WTC11 (cell line): ENCODE measurements at regions not wholly inside any gene's neighbourhood (a gene's known extent, or its start where the extent isn't known, plus 50 kb on each side); places are given as distances from the start of the nearest gene placed in this dataset.

Experiments used
- GABPB1 ChIP-seq: sonication (generic); formaldehyde crosslinking; IDR thresholded peaks from 2 replicates; pipeline ENCODE4 v1.8.1; 2023; ENCODE audit warnings: mild to moderate bottlenecking, missing genetic modification reagents
- TCF7 ChIP-seq: sonication (generic); formaldehyde crosslinking; IDR thresholded peaks from 2 replicates; pipeline ENCODE4 v1.8.0; 2022; ENCODE audit warnings: mild to moderate bottlenecking, low read depth, missing genetic modification reagents, moderate library complexity
- TP53 ChIP-seq: sonication (generic); formaldehyde crosslinking; IDR thresholded peaks from 2 replicates; pipeline ENCODE4 v1.8.1; 2023; ENCODE audit warnings: mild to moderate bottlenecking, missing genetic modification reagents
- ZNF121 ChIP-seq: sonication (generic); formaldehyde crosslinking; IDR thresholded peaks from 2 replicates; pipeline ENCODE4 v1.8.0; 2023; ENCODE audit warnings: missing genetic modification reagents
- ZNF423 ChIP-seq: fragments of 250-450 bp; sonication (Bioruptor Pico); IDR thresholded peaks from 2 replicates; pipeline ENCODE4 v2.1.2; 2022; ENCODE audit warnings: mild to moderate bottlenecking, moderate library complexity
- TF ChIP-seq, protein P1 (sequence below): fragments of 200-600 bp; IDR thresholded peaks from 2 replicates; pipeline ENCODE4 v1.8.0; 2022; ENCODE audit warnings: antibody characterized with exemption
- TF ChIP-seq, protein P2 (sequence below): sonication (generic); formaldehyde crosslinking; IDR thresholded peaks from 2 replicates; pipeline ENCODE4 v1.8.1; 2023; ENCODE audit warnings: mild to moderate bottlenecking, missing genetic modification reagents
- TF ChIP-seq, protein P3 (sequence below): sonication (generic); formaldehyde crosslinking; IDR thresholded peaks from 2 replicates; pipeline ENCODE4 v1.8.0; 2022; ENCODE audit warnings: missing genetic modification reagents
- TF ChIP-seq, protein P4 (sequence below): sonication (generic); formaldehyde crosslinking; IDR thresholded peaks from 2 replicates; pipeline ENCODE4 v1.8.1; 2023; ENCODE audit warnings: mild to moderate bottlenecking, missing genetic modification reagents
- TF ChIP-seq, protein P5 (sequence below): sonication (generic); formaldehyde crosslinking; IDR thresholded peaks from 2 replicates; pipeline ENCODE4 v1.8.0; 2022; ENCODE audit warnings: mild to moderate bottlenecking, missing genetic modification reagents

DNA sequence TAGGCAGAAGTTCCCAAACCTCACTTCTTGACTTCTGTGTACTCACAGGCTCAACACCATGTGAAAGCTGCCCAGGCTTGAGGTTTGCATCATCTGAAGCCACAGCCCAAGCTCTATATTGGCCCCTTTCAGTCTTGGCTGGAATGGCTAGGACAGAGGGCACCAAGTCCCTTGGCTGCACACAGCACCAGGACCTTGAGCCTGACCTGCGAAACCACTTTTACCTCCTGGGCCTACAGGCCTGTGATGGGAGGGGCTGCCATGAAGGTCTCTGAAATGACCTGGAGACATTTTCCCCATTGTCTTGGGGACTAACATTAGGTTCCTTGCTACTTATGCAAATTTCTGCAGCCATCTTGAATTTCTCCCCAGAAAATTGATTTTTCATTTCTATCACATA is 288.3 kb upstream of the ZC3H12C start:
- TF ChIP-seq, protein P1, sequence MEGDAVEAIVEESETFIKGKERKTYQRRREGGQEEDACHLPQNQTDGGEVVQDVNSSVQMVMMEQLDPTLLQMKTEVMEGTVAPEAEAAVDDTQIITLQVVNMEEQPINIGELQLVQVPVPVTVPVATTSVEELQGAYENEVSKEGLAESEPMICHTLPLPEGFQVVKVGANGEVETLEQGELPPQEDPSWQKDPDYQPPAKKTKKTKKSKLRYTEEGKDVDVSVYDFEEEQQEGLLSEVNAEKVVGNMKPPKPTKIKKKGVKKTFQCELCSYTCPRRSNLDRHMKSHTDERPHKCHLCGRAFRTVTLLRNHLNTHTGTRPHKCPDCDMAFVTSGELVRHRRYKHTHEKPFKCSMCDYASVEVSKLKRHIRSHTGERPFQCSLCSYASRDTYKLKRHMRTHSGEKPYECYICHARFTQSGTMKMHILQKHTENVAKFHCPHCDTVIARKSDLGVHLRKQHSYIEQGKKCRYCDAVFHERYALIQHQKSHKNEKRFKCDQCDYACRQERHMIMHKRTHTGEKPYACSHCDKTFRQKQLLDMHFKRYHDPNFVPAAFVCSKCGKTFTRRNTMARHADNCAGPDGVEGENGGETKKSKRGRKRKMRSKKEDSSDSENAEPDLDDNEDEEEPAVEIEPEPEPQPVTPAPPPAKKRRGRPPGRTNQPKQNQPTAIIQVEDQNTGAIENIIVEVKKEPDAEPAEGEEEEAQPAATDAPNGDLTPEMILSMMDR, result no peak
- TF ChIP-seq, protein P2, sequence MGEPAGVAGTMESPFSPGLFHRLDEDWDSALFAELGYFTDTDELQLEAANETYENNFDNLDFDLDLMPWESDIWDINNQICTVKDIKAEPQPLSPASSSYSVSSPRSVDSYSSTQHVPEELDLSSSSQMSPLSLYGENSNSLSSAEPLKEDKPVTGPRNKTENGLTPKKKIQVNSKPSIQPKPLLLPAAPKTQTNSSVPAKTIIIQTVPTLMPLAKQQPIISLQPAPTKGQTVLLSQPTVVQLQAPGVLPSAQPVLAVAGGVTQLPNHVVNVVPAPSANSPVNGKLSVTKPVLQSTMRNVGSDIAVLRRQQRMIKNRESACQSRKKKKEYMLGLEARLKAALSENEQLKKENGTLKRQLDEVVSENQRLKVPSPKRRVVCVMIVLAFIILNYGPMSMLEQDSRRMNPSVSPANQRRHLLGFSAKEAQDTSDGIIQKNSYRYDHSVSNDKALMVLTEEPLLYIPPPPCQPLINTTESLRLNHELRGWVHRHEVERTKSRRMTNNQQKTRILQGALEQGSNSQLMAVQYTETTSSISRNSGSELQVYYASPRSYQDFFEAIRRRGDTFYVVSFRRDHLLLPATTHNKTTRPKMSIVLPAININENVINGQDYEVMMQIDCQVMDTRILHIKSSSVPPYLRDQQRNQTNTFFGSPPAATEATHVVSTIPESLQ (CRISPR knock-in tag), result no peak
- TF ChIP-seq, protein P3, sequence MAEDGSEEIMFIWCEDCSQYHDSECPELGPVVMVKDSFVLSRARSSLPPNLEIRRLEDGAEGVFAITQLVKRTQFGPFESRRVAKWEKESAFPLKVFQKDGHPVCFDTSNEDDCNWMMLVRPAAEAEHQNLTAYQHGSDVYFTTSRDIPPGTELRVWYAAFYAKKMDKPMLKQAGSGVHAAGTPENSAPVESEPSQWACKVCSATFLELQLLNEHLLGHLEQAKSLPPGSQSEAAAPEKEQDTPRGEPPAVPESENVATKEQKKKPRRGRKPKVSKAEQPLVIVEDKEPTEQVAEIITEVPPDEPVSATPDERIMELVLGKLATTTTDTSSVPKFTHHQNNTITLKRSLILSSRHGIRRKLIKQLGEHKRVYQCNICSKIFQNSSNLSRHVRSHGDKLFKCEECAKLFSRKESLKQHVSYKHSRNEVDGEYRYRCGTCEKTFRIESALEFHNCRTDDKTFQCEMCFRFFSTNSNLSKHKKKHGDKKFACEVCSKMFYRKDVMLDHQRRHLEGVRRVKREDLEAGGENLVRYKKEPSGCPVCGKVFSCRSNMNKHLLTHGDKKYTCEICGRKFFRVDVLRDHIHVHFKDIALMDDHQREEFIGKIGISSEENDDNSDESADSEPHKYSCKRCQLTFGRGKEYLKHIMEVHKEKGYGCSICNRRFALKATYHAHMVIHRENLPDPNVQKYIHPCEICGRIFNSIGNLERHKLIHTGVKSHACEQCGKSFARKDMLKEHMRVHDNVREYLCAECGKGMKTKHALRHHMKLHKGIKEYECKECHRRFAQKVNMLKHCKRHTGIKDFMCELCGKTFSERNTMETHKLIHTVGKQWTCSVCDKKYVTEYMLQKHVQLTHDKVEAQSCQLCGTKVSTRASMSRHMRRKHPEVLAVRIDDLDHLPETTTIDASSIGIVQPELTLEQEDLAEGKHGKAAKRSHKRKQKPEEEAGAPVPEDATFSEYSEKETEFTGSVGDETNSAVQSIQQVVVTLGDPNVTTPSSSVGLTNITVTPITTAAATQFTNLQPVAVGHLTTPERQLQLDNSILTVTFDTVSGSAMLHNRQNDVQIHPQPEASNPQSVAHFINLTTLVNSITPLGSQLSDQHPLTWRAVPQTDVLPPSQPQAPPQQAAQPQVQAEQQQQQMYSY, result no peak
- TF ChIP-seq TCF7 (CRISPR knock-in tag), result no peak
- no peak for TF ChIP-seq ZNF423 (CRISPR knock-in tag)
- TF ChIP-seq, protein P4, sequence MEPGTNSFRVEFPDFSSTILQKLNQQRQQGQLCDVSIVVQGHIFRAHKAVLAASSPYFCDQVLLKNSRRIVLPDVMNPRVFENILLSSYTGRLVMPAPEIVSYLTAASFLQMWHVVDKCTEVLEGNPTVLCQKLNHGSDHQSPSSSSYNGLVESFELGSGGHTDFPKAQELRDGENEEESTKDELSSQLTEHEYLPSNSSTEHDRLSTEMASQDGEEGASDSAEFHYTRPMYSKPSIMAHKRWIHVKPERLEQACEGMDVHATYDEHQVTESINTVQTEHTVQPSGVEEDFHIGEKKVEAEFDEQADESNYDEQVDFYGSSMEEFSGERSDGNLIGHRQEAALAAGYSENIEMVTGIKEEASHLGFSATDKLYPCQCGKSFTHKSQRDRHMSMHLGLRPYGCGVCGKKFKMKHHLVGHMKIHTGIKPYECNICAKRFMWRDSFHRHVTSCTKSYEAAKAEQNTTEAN, result no peak
- TF ChIP-seq TP53 (CRISPR knock-in tag), result no peak
- TF ChIP-seq ZNF121, result no peak
- no peak for TF ChIP-seq GABPB1
- TF ChIP-seq, protein P5, sequence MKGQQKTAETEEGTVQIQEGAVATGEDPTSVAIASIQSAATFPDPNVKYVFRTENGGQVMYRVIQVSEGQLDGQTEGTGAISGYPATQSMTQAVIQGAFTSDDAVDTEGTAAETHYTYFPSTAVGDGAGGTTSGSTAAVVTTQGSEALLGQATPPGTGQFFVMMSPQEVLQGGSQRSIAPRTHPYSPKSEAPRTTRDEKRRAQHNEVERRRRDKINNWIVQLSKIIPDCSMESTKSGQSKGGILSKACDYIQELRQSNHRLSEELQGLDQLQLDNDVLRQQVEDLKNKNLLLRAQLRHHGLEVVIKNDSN (CRISPR knock-in tag), result no peak
